Stimulated activated CD8-positive, alpha-beta memory T cell treated with anti-CD3 and anti-CD28 coated beads, Interleukin-7, amount 100 ng/mL, for 48 hours (primary cell): ENCODE measurements at regions not wholly inside any gene's neighbourhood (a gene's known extent, or its start where the extent isn't known, plus 50 kb on each side); places are given as distances from the start of the nearest gene placed in this dataset.

Experiments
- DNase-seq, 2 donors: peaks; one replicate each; pipeline ENCODE4 v3.0.0-alpha.2; 2020; ENCODE audit warnings: low read depth in 1 of 2; ENCODE audit errors: extremely low read depth in 1 of 2

DNA sequence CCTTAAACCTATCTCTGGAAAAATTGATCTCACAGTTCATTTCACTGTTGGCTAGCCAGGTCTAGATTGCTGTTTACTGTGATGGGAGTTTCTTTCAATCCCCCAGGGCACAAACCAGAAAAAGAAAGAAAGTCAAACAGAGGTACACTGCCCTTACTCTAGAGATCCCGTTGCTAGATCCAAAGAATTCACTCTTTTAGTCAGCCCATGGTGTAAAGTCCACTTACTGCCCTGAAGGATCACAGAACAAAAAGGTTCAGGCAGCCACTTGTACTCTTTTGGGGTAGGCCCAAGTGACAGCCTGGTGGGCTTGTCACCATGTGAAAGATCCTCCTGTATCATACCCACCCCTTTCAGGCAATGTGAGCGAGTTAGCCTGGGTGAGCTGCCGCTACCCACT is 162.6 kb upstream of the CCDC179 start:
- DNase-seq: no peak

DNA sequence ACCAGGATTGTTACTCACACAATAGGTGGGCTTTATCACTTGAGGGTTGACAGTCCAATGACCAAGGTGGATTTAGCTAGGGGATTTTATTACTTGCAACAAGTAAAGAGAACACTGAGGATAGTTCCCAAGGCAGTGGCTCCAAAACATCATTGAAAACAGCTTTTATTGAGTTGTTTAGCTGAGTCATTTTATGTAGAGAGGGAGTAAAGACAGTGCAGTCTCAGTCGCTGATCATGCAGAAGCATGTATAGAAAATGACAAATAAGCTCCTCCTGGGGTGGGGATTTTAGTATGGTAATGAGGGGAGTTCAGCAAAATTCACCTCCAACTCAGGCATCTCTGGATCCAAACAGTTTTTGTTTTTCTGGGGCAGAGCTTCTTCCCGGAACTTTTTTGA is 163.0 kb upstream of the CCDC179 start:
- no peak for DNase-seq

DNA sequence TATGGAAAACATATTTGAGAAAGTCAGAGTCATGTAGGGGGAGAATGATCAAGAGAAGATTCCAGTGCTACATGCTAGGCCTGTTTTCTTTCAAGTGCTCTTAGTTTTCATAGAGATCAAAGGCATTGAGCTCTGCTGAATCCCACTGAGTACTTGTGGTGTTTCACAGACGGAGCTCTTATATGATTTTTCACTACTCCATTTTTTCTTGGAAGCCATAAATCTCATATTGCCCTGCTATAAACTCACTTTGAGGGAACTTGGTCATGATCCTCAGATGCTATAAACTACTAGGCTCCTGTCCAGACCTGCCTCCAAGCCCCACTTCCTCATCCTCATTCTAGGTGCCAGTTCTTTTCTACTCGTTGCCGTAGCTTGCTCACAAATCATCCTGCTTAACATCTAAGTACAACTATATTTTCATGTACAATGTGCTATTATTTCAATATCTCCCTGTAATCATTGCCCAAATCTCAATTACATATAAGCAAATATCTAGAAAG is 180.8 kb upstream of the CCDC179 start:
- DNase-seq: no peak

DNA sequence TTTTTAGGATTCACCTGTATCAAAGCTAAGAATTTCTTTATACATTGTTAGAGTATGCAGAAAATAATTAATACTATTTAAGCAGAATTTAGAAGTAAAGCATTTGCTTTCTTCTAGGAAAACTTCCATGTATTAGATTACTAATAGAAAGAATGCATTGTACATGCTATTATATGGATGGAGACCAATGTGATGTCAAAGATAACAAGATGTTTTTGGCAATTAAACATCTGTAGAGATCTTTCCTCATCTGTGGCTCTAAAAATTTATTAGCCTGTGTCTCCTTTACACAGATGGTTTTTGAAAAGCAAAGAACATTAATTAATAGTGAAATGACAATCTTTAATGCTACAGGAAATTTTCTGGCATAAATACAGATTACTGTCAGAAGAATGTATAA is 198.4 kb upstream of the CCDC179 start:
- no peak for DNase-seq

DNA sequence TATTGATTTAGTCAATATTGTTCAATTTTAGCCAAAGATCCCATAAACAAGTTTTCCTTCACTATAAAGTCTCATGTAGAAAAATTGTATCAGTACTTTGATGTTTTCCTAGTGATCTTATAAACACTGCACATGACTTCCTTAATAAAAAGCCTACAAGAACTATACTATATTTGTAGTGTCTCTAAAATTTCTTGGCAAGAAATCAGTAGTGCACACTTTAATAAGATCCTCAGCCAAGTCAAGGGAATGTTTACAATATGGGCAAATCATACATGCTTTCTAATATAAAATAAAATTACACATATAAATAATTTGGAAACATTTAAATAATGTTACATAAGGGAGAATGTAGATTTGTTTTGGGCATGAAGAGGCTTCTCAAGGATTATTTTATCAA is 203.0 kb upstream of the CCDC179 start:
- DNase-seq: no peak

DNA sequence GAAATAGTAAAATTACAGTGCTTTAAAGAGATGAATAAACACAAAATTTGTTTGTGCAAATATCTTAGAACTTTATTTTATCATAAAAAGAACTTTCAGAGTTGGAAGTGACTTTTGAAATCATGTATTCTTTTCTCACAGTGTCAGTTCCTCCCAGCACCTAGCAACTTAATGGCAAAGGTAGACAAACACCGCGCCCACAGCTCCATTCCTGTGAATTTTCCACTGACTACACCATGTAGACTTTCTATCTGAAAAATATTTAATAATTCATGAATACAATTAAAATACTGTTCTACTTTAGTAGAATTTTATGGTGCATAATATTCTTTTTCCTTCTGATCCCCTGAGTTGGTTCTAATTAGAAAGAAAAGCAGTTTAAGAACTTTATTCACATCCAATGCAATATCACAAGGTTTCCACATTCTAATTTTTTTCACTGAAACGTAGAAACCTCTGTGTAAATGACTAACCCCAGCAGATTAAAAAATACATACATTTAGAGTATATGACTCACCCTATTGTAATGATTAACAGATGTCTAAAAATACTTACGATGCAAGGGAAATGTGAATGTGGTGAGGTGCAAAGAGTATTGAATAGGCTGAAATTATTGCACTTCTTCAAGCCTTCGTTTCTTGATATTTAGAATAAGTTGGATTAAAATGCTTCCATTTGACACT is 218.2 kb upstream of the CCDC179 start:
- DNase-seq: no peak

DNA sequence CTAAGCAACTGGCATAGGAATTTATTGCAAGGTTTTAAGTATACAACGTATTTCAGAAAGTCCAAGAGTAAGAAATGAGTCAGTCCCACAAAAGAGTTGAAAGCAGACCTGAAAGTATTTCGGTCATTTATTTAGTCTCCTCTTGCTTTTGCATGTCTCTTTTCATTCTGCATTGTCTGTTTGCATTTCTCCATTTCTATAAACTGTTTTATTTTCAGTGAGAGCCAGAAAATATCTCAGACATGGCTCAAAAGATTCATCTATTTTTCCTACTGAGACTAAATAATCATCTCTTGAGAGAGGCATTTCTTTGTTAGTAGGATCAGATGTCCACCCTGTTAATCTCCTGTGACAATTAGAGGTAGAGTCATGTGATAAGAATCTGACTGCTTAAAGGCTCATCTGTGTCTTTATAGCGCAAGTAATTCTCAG is 219.1 kb upstream of the CCDC179 start:
- no peak for DNase-seq

DNA sequence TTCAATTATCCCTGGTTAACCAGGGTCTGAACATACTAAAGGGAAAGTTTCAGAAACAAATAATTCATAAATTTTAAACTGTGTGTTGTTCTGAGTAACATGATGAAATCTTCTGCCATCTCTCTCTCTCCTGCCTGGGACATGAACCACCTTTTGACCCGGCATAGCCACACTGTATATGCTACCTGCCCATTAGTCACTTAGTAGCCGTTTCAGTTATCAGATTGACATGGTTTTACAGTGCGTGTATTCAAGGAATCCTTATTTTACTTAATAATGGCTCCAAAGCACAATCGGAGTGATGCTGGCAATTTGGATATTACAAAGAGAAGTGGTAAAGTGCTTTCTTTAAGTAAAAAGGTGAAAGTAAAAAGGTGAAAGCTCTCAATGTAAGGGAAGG is 227.1 kb upstream of the CCDC179 start:
- no peak for DNase-seq

DNA sequence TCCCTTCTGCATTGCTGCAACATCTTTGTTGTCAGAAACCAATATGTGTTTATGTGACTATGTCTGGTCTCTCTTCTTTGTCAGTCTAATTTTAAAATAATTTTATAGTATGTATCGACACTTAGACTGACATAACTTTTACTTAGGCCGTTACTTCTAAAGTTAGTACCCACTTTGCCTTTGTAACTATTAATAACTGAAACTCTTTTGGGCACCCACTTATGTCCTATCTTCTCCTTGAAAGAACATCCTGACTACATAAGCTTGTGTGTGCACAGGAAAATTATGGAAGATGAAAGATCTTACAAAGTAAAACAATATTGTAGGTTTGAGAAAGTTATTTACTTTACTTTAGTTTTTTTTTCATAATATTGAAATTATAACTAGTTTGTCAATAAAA is 230.4 kb upstream of the CCDC179 start:
- no peak for DNase-seq

DNA sequence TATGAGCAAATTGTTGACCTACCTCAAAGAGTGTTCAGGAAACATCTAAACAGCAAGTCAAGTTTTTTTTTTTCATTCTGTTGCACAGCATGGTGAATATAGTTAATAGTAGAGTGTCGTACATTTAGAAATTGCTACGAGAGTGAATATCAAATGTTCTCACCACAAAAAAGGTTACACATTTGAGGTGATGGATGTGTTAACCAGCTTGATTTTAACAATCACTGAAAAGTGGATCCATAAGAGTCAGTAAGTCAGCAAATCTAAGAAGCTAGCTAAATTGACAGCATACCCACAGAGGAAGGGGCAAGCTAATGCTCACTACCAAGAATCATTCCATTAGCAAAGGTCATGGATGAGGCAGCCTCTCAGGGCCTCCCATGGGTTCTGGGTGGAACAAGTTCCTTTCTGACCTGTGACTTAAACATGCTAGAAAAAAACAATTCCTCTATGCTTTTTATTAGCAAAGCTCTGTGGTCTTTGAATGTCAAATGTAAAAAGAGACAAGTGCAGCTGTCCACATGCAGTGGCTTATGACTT is 235.4 kb upstream of the CCDC179 start:
- no peak for DNase-seq

DNA sequence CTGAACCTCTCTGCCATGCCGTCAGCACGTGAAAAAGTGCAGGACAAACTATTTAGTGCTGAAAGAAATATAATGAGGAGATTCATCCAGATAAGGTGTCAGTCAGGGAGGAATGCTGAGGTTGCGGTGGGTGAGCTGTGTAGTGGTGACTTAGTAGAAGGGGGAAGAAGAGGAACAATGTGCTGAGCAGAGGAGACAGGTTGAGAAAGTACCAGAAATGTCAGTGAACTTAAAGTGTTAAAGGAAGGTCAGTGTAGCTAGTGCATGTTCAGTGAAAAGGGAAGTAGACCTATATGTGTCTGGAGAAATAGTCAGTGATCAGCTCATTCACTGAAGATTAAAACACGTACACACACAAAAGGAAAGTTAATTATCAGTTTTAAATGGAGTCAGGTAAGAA is 237.6 kb upstream of the CCDC179 start:
- DNase-seq: no peak

DNA sequence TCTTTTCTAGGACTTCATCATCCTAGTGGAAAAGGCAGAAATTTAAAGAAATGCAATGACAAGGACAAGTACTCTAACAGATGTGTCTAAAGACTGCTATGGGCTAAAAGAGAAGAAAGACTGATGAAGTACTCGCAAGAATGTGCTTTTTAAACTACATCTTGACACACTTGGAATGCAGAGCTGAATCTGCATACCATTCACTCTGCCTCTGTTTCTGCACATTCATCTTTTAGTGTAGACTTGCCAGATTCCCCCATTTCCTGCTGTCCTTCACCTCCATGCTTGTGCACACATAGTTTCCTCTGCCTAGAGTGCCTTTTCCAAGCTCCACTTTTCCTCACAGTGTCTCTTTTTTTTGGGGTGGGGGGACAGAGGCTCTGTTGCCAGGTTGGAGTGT is 239.0 kb upstream of the CCDC179 start:
- DNase-seq: no peak

DNA sequence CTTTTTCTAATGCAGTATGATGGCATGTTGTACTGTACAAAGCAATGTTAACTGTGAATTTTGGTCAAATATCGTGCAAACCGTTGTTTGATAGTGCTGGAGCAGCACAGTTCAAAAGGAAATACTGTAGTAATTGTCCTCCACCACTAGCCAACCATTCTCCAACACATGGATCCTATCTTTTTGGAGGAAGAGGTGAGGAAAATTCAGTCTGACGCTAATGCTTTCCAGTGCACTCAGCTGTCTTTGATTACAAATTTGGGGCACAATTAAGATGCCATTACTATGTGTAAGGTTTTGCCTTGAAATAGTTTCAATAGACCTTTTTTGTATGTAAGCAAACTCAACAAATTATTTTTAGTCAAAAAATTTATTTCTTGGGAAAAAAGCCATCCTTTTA is 240.5 kb upstream of the CCDC179 start:
- no peak for DNase-seq

DNA sequence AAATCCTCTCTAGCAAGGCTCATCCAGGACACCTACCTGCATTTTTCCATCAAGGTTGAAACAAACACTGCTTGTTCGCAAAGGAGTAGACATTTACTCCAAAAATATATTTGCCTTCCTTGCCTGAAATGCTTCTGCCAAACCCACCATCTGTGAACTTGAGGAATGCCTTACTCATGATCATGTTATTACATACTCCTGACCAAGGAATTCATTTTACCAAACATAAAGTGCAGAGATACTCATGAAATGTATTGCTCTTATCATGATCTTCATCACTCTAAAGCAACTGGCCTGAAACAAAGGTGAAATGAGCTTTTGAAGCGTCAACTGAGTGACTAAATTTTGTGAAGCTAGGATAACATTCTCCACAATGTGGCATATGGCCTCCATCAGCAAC is 243.1 kb upstream of the CCDC179 start:
- no peak for DNase-seq

DNA sequence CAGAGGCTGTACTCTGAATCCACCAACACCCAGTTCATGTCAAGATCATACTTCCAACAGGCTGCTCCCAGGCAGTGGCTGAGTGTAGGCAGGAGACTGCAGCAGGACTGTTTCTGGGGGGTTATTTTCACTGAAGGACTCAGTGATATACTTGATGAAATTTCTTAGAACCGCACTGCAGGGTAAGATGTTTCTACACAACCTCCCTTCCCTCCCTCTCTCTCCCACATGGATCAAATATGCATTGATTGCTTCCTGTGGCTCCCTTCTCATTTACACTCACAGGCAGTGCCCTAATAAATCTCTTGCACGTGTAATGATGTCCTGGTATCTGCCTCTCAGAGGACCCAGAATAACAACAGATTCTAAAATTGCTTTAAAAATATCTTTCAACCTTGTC is 251.3 kb upstream of the CCDC179 start:
- no peak for DNase-seq

DNA sequence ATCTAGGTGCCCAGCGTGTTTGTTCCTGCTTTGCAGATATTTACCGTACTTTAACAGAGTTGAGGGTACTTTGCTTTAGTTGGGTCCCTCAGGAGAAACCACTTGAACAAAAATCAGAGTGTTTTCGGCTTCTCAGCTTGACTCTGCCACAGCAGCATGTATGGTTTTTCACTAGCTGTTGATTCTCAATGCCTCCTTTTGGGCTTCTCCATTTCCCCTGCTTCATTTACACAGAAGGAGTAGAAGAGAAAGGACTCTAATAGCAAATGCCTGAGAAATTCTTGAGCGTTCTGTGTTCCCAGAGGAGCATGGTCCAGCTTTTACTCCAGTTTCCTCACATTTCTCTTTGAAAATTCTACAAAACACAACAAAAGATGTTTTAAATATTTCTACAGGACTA is 252.1 kb upstream of the CCDC179 start:
- DNase-seq: no peak

DNA sequence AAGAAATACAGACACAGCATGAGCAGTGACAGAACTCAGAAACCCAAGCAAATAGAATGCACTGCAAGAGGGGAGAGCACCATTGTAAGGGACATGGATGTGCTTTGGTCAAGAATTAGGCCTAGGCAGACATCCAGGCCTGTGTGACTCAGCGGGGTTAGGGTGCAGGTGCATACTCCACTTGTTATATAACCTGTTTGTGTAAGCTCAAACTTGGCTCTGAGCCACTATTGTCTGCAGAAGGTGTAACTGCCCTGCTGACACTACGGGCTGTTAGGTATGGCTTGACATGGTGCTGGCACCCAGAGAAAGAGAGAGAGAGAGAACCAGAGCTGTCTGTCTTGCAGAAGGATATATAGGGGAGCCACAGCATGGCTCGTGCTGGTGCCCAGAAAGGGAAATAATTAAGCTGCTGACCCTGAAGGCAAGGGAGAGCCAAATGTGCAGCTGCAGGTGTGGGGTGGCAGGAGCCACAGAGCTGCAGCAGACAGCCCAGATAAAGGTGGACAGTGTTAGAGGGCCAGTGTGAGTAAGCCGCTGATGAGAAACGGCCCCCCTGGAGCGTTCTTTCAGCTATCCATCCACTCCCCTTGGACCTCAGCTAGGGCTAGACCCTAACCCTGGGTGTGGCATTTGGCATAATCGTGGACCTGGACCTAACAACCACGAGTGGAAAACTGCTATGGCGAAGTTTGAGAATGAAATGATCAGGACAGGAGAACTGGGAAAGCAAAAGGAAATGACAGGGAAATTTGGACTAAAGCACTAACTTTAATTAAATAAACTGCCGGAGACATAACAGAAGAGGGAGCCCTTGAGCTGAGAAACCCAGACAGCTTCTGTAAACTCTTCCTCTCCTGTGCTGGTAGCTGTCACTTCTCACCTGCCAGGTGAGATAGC is 253.0 kb upstream of the CCDC179 start:
- no peak for DNase-seq

DNA sequence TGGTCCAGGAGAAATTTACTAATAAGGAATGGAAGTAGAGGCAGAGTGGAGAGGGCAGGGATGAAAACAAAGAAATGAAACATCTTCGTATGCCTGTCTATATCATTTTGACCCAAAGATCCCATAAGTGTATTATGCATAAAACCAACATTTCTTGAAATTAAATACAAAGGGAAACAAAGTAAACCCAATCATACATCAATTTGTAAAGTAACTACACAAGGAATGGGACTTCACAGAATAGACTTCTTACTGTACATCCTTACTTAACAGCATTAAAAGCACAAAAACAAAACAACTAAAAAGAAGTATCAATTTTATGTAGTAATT is 253.6 kb upstream of the CCDC179 start:
- no peak for DNase-seq

DNA sequence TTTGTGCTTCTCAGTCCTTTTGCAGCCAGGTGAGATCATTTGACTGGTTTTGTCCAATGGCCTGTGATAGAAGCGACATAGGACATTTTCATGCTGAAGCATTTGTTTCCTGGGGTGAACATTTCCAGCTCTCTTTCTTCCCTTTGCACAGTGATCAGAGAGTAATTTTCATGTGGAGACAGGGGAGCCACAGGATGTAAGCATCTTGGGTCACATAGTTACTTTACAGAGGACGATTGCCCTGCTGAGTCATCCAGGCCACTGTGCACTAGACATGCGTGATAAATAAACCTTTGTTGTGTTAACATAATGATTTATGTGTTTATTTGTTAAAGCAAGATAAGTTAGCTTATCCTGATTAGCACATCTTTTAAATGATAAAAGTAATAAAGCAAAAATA is 263.5 kb upstream of the CCDC179 start:
- DNase-seq: no peak

DNA sequence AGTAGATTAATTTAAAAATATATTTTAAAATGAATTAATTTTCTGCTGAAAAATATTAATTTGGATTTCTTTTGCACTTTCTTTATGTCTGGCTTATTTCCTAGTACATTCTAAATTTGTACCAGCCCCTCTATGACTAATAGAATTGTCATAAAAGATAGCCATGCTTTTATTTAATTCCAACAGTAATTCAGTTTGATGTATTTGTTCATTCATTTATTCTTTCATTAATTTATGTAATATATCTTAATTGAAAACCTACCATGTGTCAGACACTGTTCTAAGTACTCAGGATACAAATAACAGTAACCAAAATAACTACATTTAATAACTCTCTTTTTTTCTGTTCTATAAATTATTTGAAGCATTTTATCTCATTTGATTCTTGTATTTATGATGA is 264.0 kb upstream of the CCDC179 start:
- DNase-seq: no peak

DNA sequence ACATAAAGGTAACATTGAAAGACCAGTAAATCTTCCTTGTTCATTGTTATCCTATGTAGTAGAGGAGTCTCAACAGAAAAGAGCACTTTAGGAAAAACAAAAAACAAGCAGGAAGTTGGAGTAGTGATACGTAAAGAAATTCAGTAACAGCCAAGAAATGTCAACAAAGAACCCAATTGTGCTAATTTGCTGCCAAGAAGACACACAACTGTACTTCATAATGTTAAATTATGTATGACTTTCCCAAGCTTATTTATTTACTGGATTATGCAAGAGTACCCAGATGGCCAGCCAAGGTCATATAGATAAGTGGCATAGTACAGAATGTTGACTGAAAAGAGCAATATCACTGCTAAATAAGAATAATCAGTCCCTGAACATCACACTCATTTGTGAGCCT is 264.7 kb upstream of the CCDC179 start:
- DNase-seq: no peak

DNA sequence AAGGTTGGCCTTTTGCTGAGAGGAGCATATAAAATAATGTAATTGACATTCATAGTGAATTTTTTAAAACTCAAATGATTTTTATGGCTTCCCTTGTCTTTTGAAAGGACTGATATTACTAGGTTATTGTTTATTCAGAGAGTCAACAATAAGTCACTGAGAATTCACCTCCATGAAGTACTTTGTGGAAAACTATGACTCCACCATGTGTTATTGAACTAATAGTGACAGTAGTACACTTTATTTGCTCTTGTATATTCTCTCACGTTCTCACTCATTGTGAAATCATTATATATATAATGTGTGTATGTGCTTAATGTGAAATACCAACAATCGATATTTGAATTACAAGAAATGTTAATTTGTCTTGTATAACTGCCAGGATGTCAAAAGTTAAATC is 267.4 kb upstream of the CCDC179 start:
- DNase-seq: no peak
